Right cardiac atrium (tissue), 5 donors: ENCODE measurements at regions not wholly inside any gene's neighbourhood (a gene's known extent, or its start where the extent isn't known, plus 50 kb on each side); places are given as distances from the start of the nearest gene placed in this dataset.

ENCODE experiments used
- ATAC-seq, 2 donors: fragments of 200-7000 bp; cut with Tn5 transposase; one replicate each; pipeline versions ENCODE4 v1.8.0 to v1.9.1; 2020; ENCODE audit warnings: moderate library complexity in 2 of 2, mild to moderate bottlenecking in 1 of 2
- DNase-seq, 3 donors: peaks; one replicate each; pipeline ENCODE4 v3.0.0-alpha.2; 2020
- H3K27ac ChIP-seq: one replicate; pipeline ENCODE4 v1.5.1; 2013; ENCODE audit warnings: mild to moderate bottlenecking, low read length, control low read depth, moderate library complexity
- H3K27me3 ChIP-seq: one replicate; pipeline ENCODE4 v1.6.1; 2013; ENCODE audit not compliant: control insufficient read depth, insufficient read depth
- H3K4me1 ChIP-seq: one replicate; pipeline ENCODE4 v1.6.1; 2013; ENCODE audit warnings: low read length; ENCODE audit not compliant: control insufficient read depth, insufficient read depth
- H3K4me3 ChIP-seq: one replicate; pipeline ENCODE4 v1.5.1; 2013; ENCODE audit warnings: low read length, control low read depth
- H3K9me3 ChIP-seq: one replicate; pipeline ENCODE4 v1.6.1; 2013; ENCODE audit warnings: low read length; ENCODE audit not compliant: control insufficient read depth
- WGBS: extraction: QIAGEN DNeasy Blood & Tissue Kit; methylation state at CpG from one replicate; pipeline ENCODE4 v1.1.7; 2013; 5-methylcytosine and 5-hydroxymethylcytosine counted together
- intact Hi-C, 4 donors: fragments of 100-400 bp; cut with DNase I; formaldehyde crosslinking; loops; one replicate each; pipeline versions ENCODE4 v1.11.0 to v1.14.0; 2022 to 2023
- donor health status: healthy with polysubstance abuse.
- donor health status: DM: no; HTN: yes; CAD: no.
- donor health status: DM: no; HTN: no; CAD: no.
- donor health status: DM: no; HTN: yes; CAD: no; lungs with severe emphysema.
- donor health status: DM: yes; HTN: yes; CAD: no.

- Histone ChIP-seq H3K4me3 (no peak overlapping the region), H3K4me1 (no peaks in the 10 kb centered on the region), H3K27ac (no peak overlapping the region), H3K9me3 (no peaks in the 10 kb centered on the region), H3K27me3 (no peaks in the 10 kb centered on the region)
- intact Hi-C loops, result no loop called here
- WGBS, result 89% methylated on average over 9 of the region's 9 CpGs
- ATAC-seq (no peak), DNase-seq (no peak)
Measured at GRCh38 chr5:62719061-62719720, 140.6 kb downstream of the LRRC70 start.

DNA sequence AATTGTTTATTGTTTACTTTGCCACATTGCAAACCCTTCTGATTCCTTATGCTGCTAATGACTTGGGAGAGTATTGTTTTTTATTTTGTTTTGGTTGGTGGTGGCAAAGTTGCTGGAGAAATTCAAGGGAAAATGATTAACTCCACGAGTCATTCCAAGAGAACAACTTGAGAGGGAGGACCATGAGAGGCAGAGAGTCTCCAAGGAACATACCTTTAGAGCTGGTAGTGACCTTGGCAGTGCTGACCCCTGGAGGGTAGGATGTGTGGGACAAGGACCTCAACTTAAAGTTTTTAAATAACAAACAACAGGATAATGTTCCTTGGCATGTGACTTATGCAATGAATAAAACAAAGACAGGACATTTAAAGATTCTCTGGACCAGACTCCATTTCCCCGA, 139.7 kb downstream of the LRRC70 start:
- Histone ChIP-seq H3K27me3 (no peaks in the 10 kb centered on the region), H3K4me3 (no peak overlapping the region), H3K9me3 (no peaks in the 10 kb centered on the region), H3K27ac (no peak overlapping the region), H3K4me1 (no peaks in the 10 kb centered on the region)
- no peak for ATAC-seq
- intact Hi-C loops, result no loop called here
- no peak for DNase-seq
- 80% methylated on average over 2 of the region's 2 CpGs for WGBS

DNA sequence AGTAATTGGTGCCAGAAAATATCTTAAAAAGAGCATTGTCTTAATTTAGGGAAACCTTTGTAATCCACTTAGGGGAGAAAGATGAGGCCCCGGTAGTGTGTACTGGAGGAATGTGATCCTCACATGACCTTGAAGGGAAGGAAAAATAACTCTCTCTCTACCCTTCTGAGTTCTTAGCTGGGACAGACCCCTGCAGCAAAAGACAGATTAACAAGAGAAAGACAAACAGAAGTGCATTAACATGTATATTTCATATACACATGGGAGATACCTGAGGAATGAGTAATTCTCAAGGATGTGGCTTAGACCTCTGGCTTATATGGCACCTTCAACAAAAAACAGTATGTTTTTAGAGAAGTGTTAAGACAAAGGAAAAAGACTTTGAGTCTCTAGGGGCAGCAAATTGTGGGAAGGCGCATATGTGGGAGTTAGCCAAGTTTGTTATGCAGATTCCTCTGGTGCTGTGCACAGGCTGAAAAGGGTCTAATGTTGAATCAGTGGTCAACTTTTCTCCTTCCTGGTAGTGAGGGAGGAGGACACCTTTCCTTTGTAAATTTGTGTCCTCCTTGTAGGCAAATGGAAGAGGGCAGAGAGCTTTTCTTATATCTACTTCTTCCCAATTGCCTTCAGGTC, 138.8 kb downstream of the LRRC70 start:
- 43% methylated on average over 2 of the region's 2 CpGs for WGBS
- H3K4me1 ChIP-seq, result no peaks in the 10 kb centered on the region
- H3K27ac ChIP-seq, result no peak overlapping the region
- no peaks in the 10 kb centered on the region for H3K9me3 ChIP-seq
- no peak overlapping the region for H3K4me3 ChIP-seq
- intact Hi-C loops, result no loop called here
- peak in 1 of 2 donors; percentile 34 for ATAC-seq
- DNase-seq, result no peak
- no peaks in the 10 kb centered on the region for H3K27me3 ChIP-seq

GRCh38 chr5:62714296-62714695, 135.7 kb downstream of the LRRC70 start:
- 68% methylated on average over 2 of the region's 2 CpGs for WGBS
- DNase-seq (no peak), ATAC-seq (no peak)
- no peaks in the 10 kb centered on the region for H3K9me3 ChIP-seq
- no peaks in the 10 kb centered on the region for H3K4me1 ChIP-seq
- H3K4me3 ChIP-seq, result no peak overlapping the region
- no peaks in the 10 kb centered on the region for H3K27me3 ChIP-seq
- no peak overlapping the region for H3K27ac ChIP-seq
- intact Hi-C loops, result no loop called here

- WGBS, result 73% methylated on average over 1 of the region's 1 CpG
- Histone ChIP-seq H3K4me3 (no peak overlapping the region), H3K4me1 (no peaks in the 10 kb centered on the region), H3K9me3 (no peaks in the 10 kb centered on the region), H3K27ac (no peak overlapping the region), H3K27me3 (no peaks in the 10 kb centered on the region)
- intact Hi-C loops, result no loop called here
- peak; percentile 30 to 71 (median 60) for DNase-seq
- ATAC-seq, result peak; percentile 88 to 93
Measured at GRCh38 chr5:62708481-62709325, 130.1 kb downstream of the LRRC70 start.

- no peaks in the 10 kb centered on the region for H3K27me3 ChIP-seq
- no peak for DNase-seq
- 94% methylated on average over 1 of the region's 1 CpG for whole genome bisulfite sequencing
- intact Hi-C loops, result no loop called here
- no peaks in the 10 kb centered on the region for H3K4me1 ChIP-seq
- no peak for ATAC-seq
- H3K4me3 ChIP-seq, result no peak overlapping the region
- H3K9me3 ChIP-seq, result no peaks in the 10 kb centered on the region
- no peak overlapping the region for H3K27ac ChIP-seq
Measured at GRCh38 chr5:62707563-62707962, 128.9 kb downstream of the LRRC70 start.

GRCh38 chr5:62707131-62707530, 128.5 kb downstream of the LRRC70 start:
- Histone ChIP-seq H3K27ac (no peak overlapping the region), H3K9me3 (no peaks in the 10 kb centered on the region), H3K4me3 (no peak overlapping the region), H3K27me3 (no peaks in the 10 kb centered on the region), H3K4me1 (no peaks in the 10 kb centered on the region)
- WGBS, result 75% methylated on average over 2 of the region's 2 CpGs
- ATAC-seq (no peak), DNase-seq (no peak)
- intact Hi-C loops, result no loop called here

DNA sequence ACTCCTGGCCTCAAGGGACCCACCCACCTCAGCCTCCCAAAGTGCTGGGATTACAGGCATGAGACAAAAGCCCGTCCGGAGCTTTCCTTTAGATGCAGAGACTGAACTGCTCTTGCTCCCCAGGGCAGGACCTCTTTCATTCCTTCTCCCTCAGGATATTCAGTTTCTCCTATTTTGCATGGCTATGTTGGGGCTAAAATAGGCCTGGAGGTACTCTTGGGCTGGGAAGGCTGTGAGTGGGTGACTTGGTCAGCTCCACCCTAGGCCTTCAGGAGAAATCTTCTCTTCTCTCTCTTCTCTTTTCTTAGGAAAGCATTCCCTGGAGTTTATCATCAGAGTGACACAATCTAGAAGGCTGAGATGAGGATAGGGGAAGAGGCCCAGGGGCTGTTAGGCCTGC, 126.4 kb downstream of the LRRC70 start:
- WGBS, result 92% methylated on average over 2 of the region's 2 CpGs
- intact Hi-C loops, result no loop called here
- DNase-seq (no peak), ATAC-seq (no peak)
- Histone ChIP-seq H3K27me3 (no peaks in the 10 kb centered on the region), H3K4me1 (no peaks in the 10 kb centered on the region), H3K4me3 (no peak overlapping the region), H3K9me3 (no peaks in the 10 kb centered on the region), H3K27ac (no peak overlapping the region)

- 75% methylated on average over 4 of the region's 4 CpGs for WGBS
- intact Hi-C loops, result no loop called here
- Histone ChIP-seq H3K9me3 (no peaks in the 10 kb centered on the region), H3K4me3 (no peak overlapping the region), H3K27ac (no peak overlapping the region), H3K4me1 (no peaks in the 10 kb centered on the region), H3K27me3 (no peaks in the 10 kb centered on the region)
- DNase-seq (no peak), ATAC-seq (no peak)
Measured at GRCh38 chr5:62702126-62702525, 123.5 kb downstream of the LRRC70 start.

GRCh38 chr5:62701036-62701435, 122.4 kb downstream of the LRRC70 start:
- Histone ChIP-seq H3K27me3 (no peaks in the 10 kb centered on the region), H3K27ac (no peak overlapping the region), H3K4me3 (no peak overlapping the region), H3K9me3 (no peaks in the 10 kb centered on the region), H3K4me1 (no peaks in the 10 kb centered on the region)
- no peak for DNase-seq
- intact Hi-C loops, result no loop called here
- ATAC-seq, result no peak
- WGBS, result 82% methylated on average over 1 of the region's 1 CpG

DNA sequence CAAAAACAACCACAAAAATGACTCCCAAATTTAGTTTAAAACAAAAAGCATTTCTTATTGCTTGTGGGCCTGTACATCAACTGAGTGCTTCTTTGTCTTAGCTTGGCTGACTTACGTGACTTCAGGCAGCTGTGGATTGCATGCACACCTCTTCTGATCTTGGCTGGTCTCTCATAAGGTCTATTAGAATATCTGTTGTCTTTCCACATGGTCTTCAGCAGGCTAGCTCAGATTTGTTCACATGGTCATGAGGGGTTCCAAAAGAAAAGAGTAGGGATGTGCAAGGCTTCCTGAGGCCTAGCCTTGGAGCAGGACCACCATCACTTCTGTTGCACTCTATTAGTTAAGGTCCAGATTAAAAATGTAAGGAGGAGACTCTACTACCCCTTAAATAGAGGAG, 120.1 kb downstream of the LRRC70 start:
- intact Hi-C loops, result no loop called here
- Histone ChIP-seq H3K9me3 (no peaks in the 10 kb centered on the region), H3K4me3 (no peak overlapping the region), H3K27ac (no peak overlapping the region), H3K4me1 (no peaks in the 10 kb centered on the region), H3K27me3 (no peaks in the 10 kb centered on the region)
- ATAC-seq, result no peak
- 40% methylated on average over 1 of the region's 1 CpG for WGBS
- DNase-seq, result no peak
